22Rv1 (cell line): ENCODE measurements at regions not wholly inside any gene's neighbourhood (a gene's known extent, or its start where the extent isn't known, plus 50 kb on each side); places are given as distances from the start of the nearest gene placed in this dataset.

Experiments
- H3K27ac ChIP-seq: fragments of 450-650 bp; 2 replicates; pipeline ENCODE4 v1.5.1; 2017
- ZFX ChIP-seq: fragments of 450-650 bp; IDR thresholded peaks from 2 replicates; pipeline ENCODE4 v1.6.1; 2017; ENCODE audit warnings: antibody characterized with exemption, borderline replicate concordance
- TF ChIP-seq, protein P1 (sequence below): fragments of 450-650 bp; IDR thresholded peaks from 2 replicates; pipeline ENCODE4 v1.5.1; 2017; ENCODE audit warnings: mild to moderate bottlenecking

DNA sequence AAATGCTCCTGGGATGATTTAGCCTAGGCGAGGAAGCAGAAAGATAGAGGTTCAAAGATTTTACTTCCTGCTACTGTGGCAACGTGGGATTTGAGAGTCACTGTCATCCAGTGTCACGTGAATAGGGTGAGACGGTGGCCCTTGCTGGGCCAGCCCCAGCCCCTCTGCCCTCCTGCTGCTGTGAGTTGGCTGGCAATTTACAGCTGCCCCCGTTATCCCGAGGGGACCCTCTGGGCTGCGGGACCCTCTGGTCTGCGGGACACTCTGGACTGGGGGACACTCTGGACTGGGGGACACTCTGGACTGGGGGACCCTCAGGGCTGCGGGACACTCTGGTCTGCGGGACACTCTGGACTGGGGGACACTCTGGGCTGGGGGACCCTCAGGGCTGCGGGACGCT, 765.4 kb downstream of the TRIML1 start:
- TF ChIP-seq ZFX, result no peak
- TF ChIP-seq, protein P1, sequence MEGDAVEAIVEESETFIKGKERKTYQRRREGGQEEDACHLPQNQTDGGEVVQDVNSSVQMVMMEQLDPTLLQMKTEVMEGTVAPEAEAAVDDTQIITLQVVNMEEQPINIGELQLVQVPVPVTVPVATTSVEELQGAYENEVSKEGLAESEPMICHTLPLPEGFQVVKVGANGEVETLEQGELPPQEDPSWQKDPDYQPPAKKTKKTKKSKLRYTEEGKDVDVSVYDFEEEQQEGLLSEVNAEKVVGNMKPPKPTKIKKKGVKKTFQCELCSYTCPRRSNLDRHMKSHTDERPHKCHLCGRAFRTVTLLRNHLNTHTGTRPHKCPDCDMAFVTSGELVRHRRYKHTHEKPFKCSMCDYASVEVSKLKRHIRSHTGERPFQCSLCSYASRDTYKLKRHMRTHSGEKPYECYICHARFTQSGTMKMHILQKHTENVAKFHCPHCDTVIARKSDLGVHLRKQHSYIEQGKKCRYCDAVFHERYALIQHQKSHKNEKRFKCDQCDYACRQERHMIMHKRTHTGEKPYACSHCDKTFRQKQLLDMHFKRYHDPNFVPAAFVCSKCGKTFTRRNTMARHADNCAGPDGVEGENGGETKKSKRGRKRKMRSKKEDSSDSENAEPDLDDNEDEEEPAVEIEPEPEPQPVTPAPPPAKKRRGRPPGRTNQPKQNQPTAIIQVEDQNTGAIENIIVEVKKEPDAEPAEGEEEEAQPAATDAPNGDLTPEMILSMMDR, result no peak
- H3K27ac ChIP-seq, result no peak overlapping the region

DNA sequence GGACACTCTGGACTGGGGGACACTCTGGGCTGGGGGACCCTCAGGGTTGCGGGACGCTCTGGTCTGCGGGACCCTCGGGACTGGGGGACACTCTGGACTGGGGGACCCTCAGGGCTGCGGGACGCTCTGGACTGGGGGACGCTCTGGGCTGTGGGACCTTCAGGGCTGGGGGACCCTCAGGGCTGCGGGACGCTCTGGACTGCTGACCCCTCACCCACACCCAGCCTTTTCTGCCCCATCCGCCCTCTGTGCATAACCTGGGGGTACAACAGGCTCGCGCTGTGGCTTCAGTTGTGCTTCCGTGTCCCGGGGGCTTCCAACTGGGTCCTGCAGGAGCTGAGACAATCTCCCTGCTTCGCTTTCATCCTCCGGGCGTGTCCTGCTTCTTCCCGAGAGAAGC, 766.0 kb downstream of the TRIML1 start:
- TF ChIP-seq, protein P1, result no peak
- no peak for TF ChIP-seq ZFX

DNA sequence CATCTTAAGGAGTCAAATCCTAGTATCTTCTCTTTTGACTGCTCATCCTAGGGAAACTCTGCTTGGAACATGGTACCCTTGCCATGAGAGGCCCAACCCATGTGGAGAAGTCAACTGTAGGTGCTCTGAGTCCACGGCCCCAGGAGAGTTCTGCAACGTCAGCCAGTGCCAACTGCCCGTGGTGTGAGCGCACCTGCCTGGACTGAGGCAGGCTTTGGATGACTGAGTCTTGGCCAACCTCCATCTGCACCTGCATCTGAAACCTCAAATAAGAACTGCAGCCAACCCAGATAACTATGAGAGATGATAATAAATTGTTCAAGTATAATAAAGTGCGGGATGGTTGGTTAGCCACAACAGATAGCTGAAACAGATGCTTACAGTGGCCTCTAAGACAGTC, 772.0 kb downstream of the TRIML1 start:
- no peak overlapping the region for H3K27ac ChIP-seq
- TF ChIP-seq, protein P1, result no peak
- TF ChIP-seq ZFX, result no peak

More for the DNA sequence above, 766.0 kb downstream of the TRIML1 start:
- no peak overlapping the region for H3K27ac ChIP-seq

DNA sequence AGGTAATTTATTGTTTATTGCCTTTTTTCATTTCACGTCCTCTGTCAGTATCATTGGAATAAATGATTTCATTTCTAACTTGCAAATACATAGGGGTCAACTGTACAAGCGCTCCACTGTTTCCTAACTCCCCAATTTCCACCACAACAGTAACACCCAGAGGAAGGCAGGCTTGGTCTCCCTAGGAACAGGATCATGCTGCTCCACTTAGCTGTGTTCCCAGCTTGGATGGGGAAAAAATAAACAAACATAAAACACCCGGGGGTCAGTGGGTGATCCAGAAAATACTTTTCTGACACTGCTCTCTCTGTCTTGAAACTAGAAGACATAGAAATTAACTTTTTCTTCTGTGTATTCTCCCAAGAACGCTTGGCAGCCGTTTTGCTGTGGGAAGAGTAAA, 772.5 kb downstream of the TRIML1 start:
- TF ChIP-seq ZFX, result no peak
- TF ChIP-seq, protein P1, result no peak
- H3K27ac ChIP-seq, result no peak overlapping the region

DNA sequence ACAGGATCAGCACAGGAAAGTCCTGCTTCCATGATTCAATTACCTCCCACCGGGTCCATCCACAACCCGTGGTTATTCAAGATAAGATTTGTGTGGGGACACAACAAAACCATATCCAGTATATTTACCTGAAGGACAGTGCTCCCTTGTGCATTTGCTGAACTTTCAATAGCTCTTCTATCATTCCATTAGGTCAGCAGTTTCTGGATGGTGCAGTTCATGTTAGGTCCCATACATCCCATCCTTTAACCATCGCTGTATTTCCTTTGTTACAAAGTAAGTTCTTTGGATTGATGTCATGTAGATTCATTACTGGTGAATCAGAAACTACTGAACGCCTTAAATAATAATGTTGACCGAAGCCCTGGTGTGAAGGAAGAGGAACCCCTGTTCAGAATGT, 775.9 kb downstream of the TRIML1 start:
- TF ChIP-seq, protein P1, result no peak
- no peak overlapping the region for H3K27ac ChIP-seq

DNA sequence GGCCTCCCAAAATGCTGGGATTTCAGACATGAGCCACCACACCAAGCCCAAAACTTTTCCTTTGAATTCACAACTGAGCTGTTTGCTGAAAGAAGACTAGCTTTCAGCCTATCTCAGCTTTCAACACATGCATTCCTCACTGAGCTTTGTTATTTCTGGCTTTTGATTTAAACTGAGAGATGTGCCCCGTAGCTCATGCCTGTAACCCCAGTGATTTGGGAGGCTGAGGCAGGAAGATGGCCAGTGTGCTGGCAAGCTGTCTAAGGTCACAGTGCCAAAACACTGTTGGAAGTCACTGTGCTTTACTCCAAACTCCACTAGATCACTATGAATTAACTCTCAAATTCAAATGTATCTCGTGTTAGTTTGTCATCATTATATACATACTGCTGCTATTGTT, 779.5 kb downstream of the TRIML1 start:
- no peak overlapping the region for H3K27ac ChIP-seq

DNA sequence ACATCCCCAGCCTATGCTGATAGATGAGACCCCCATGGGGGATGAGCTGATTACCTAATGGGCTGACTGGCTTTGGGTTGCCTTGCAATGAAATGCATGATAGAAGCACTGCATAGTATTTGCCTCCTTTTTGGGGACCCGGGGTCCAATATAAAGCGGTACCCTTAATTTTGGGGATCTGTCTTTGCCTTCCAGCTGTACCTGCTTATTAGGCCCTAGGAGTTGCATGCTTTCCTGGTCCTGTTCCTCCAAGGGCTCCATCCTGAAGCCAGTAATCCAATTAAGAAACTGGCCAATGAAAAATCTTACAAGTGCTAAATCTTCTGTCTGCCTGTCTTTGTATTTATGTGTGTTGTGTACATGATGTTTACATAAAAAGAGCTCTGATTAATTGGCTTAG, 791.6 kb downstream of the TRIML1 start:
- no peak overlapping the region for H3K27ac ChIP-seq
- TF ChIP-seq, protein P1, result no peak
- no peak for TF ChIP-seq ZFX

More for the DNA sequence above, 779.5 kb downstream of the TRIML1 start:
- TF ChIP-seq ZFX, result no peak
- TF ChIP-seq, protein P1, result no peak
